ENCODE measurements at regions not wholly inside any gene's neighbourhood (a gene's known extent, or its start where the extent isn't known, plus 50 kb on each side); places are given as distances from the start of the nearest gene placed in this dataset.
A peak's percentile ranks its signal among the peaks of the same experiment; 100 is the strongest.

GRCh38 chr7:113440173-113440572, 321.8 kb upstream of the SMIM30 start:
- BruUV-seq (replicated peaks): no TSS peak
- in situ Hi-C loops (cut with MboI; ENCODE audit: low sequenced_read_pairs): no loop called here
- CTCF ChIA-PET: no interaction called here

More at GRCh38 chr7:113440173-113440572, 321.8 kb upstream of the SMIM30 start:
- Histone ChIP-seq H2AK5ac (ENCODE audit: low read depth, low read length) (no peak overlapping the region), H2BK5ac (ENCODE audit: low read depth, low read length, poor library complexity, severe bottlenecking) (no peak overlapping the region), H2BK120ac (ENCODE audit: low read depth, low read length) (no peak overlapping the region), H3K56ac (ENCODE audit: extremely low read depth, insufficient read depth, low read length) (no peak overlapping the region), H3K4me1 (ENCODE audit: control insufficient read depth, insufficient read depth, low read length) (no peaks in the 10 kb centered on the region), H4K20me1 (ENCODE audit: insufficient read depth, low read length) (no peaks in the 10 kb centered on the region), H3K9me1 (ENCODE audit: insufficient read depth, low read length) (no peaks in the 10 kb centered on the region), H2BK20ac (ENCODE audit: low read depth, low read length) (no peak overlapping the region), H3K36me3 (ENCODE audit: control insufficient read depth, insufficient read depth, low read length) (no peaks in the 10 kb centered on the region), H3K23ac (ENCODE audit: low read depth, low read length) (no peak overlapping the region), H3K27ac (ENCODE audit: insufficient read depth, low read length) (no peak overlapping the region), H3K9ac (ENCODE audit: low read depth, low read length) (no peak overlapping the region), H4K91ac (ENCODE audit: insufficient read depth, low read depth, low read length) (no peak overlapping the region), H3K4ac (ENCODE audit: low read depth, low read length) (no peak overlapping the region), H3K4me3 (ENCODE audit: insufficient read depth, low read depth, low read length) (no peak overlapping the region), H3K79me1 (ENCODE audit: low read depth in 1 of 2, low read length in 2 of 2) (no peaks in the 10 kb centered on the region), H2BK15ac (ENCODE audit: low read depth, low read length) (no peak overlapping the region), H3K9me3 (ENCODE audit: control insufficient read depth, insufficient read depth, low read length) (no peaks in the 10 kb centered on the region), H4K8ac (ENCODE audit: low read depth in 2 of 2, low read length in 2 of 2) (no peak overlapping the region), H3K4me2 (ENCODE audit: low read depth, low read length) (no peak overlapping the region), H3K18ac (ENCODE audit: low read depth, low read length) (no peak overlapping the region), H3K14ac (replicated peaks; ENCODE audit: low read depth, low read length) (no peak overlapping the region), H4K5ac (ENCODE audit: low read depth, low read length) (no peak overlapping the region), H2AK9ac (replicated peaks; ENCODE audit: low read depth, low read length, poor library complexity) (no peak overlapping the region), H3K27me3 (ENCODE audit: control insufficient read depth, insufficient read depth, low read length) (no peaks in the 10 kb centered on the region), H2AFZ (replicated peaks; ENCODE audit: low read length, poor library complexity) (no peak overlapping the region)
- dilution Hi-C loops (cut with HindIII; ENCODE audit: low sequenced_read_pairs, unreplicated experiment) (no loop called here), intact Hi-C loops (cut with micrococcal nuclease) (no loop called here)
- no CpG with 5 or more reads among the region's 2 CpGs for WGBS, 2 experiments (ENCODE audit: extremely low coverage in 2 of 2, insufficient read length in 1 of 2)
- POLR2A ChIA-PET (ENCODE audit: unreplicated experiment): no interaction called here
- DNase-seq (no peak), ATAC-seq (ENCODE audit: low read depth) (no peak)
- TF ChIP-seq RCOR1 (IDR thresholded peaks at IDR 0.05; ENCODE audit: insufficient replicate concordance, low read length): no peak
- peak; percentile 42; the same call in 1 of the 2 replicates for TF ChIP-seq MAFK (IDR thresholded peaks at IDR 0.05; ENCODE audit: low read depth, low read length)
- TF ChIP-seq NFE2L2 (IDR thresholded peaks at IDR 0.05; ENCODE audit: low read depth, low read length): 0 out of 2 replicates have a peak, but pooled peaks have one; percentile 19
- TF ChIP-seq FOS (IDR thresholded peaks at IDR 0.05; ENCODE audit: low read depth, low read length): no peak

Data from IMR-90 (cell line).